WERI-Rb-1 (cell line): ENCODE measurements at regions not wholly inside any gene's neighbourhood (a gene's known extent, or its start where the extent isn't known, plus 50 kb on each side); places are given as distances from the start of the nearest gene placed in this dataset.

Experiments used
- DNase-seq: peaks from one replicate; pipeline ENCODE4 v3.0.0-alpha.2; 2020
- H3K27ac ChIP-seq: fragments of 250-450 bp; sonication (Bioruptor Pico); 2 replicates; pipeline ENCODE4 v1.5.1; 2020; ENCODE audit warnings: mild to moderate bottlenecking, moderate library complexity
- H3K27me3 ChIP-seq: fragments of 250-450 bp; sonication (Bioruptor Pico); 2 replicates; pipeline ENCODE4 v1.5.1; 2021; ENCODE audit warnings: mild to moderate bottlenecking, low read depth, moderate library complexity; ENCODE audit not compliant: insufficient read depth, severe bottlenecking
- H3K36me3 ChIP-seq: fragments of 250-450 bp; sonication (Bioruptor Pico); 2 replicates; pipeline ENCODE4 v1.5.1; 2020; ENCODE audit warnings: mild to moderate bottlenecking, moderate library complexity
- H3K4me3 ChIP-seq: 2 replicates; pipeline ENCODE4 v1.5.1; 2011; ENCODE audit warnings: low read depth, mild to moderate bottlenecking, control low read depth, low read length
- H3K9me3 ChIP-seq: fragments of 250-450 bp; sonication (Bioruptor Pico); 2 replicates; pipeline ENCODE4 v1.5.1; 2021; ENCODE audit warnings: mild to moderate bottlenecking, moderate library complexity; ENCODE audit not compliant: severe bottlenecking
- TF ChIP-seq, protein P1 (sequence below): IDR thresholded peaks from 2 replicates; pipeline ENCODE4 v1.5.1; 2011; ENCODE audit warnings: low read depth, mild to moderate bottlenecking, control low read depth, inconsistent platforms, low read length

DNA sequence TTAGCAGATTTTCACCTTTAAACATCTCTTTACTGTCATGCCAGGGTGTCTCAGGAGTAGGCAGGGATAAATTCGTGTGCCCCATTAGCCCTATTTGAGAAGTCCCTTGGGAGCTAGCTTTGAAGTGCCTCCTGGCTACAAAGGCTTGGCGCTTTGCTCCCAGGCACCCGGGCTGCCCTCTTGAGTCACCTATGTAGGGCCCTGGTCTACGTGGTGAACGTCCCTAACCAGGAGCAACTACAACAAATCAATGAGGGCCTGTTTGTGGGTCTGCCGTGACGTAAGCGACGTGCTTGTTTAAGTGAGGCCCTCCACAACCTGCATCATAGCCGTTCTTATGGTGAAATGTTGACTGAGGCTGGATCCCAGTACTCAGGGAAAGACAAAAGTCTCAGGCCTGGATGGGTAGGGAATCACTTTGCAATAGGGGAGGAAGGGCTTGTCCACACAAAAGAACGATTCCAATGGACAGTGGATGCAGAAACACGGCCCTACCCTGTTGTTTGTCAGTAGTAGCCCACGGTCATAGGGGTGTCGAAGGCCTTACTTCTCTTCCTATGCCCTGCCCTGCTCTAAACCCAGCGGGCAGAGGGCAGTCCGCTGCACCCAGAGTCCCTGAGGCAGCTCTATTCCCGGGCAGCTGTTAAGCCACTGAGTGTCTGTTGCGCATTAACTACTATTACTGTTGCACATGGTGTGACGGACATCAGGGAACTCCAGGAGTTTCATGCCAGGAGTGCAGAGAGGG is 93.9 kb downstream of the INHBB start:
- H3K27me3 ChIP-seq, result no peaks in the 10 kb centered on the region
- TF ChIP-seq, protein P1, sequence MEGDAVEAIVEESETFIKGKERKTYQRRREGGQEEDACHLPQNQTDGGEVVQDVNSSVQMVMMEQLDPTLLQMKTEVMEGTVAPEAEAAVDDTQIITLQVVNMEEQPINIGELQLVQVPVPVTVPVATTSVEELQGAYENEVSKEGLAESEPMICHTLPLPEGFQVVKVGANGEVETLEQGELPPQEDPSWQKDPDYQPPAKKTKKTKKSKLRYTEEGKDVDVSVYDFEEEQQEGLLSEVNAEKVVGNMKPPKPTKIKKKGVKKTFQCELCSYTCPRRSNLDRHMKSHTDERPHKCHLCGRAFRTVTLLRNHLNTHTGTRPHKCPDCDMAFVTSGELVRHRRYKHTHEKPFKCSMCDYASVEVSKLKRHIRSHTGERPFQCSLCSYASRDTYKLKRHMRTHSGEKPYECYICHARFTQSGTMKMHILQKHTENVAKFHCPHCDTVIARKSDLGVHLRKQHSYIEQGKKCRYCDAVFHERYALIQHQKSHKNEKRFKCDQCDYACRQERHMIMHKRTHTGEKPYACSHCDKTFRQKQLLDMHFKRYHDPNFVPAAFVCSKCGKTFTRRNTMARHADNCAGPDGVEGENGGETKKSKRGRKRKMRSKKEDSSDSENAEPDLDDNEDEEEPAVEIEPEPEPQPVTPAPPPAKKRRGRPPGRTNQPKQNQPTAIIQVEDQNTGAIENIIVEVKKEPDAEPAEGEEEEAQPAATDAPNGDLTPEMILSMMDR, result no peak
- H3K9me3 ChIP-seq, result no peaks in the 10 kb centered on the region
- no peaks in the 10 kb centered on the region for H3K36me3 ChIP-seq
- no peak overlapping the region for H3K4me3 ChIP-seq
- DNase-seq, result no peak
- no peak overlapping the region for H3K27ac ChIP-seq

DNA sequence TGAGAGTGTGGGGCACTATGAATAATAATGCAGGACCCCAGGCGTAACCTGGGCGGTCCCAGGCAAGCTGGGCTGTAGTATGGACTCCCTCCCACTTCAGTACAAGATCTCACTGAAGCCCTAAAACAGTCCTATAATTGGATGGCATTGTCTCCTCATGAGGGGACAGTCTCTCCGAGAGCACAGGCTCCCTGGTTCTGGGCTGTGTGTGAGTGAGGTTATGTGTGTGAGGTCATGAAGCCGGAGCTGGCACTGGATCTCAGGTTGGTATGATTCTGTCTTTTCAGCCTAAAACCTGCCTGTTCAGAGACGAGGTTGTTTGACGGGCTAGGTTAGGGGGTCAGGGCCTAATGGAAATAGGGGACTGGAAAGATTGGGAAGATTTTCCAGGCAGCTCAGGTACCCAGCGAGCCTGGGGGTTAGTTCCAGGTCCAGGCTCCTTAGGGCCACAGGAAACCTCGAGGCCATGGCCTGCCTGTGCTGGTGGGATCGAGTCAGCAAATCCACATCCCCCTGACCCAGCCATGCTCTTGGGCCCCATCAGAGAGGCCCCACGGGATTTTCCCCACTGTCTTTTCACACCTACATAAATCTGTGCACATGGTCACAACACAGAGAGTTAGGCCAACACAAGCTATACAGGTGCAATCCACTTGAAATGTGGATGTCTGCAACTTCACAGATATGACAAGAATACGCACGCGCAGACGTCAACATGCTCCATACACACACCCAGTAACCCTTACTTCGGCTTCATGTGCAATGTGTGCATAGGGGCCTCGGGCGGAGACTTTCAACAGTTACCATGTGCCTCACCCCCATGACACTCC is 94.8 kb downstream of the INHBB start:
- no peaks in the 10 kb centered on the region for H3K36me3 ChIP-seq
- TF ChIP-seq, protein P1, result no peak
- H3K27me3 ChIP-seq, result no peaks in the 10 kb centered on the region
- no peak overlapping the region for H3K27ac ChIP-seq
- DNase-seq, result no peak
- no peak overlapping the region for H3K4me3 ChIP-seq
- no peaks in the 10 kb centered on the region for H3K9me3 ChIP-seq

DNA sequence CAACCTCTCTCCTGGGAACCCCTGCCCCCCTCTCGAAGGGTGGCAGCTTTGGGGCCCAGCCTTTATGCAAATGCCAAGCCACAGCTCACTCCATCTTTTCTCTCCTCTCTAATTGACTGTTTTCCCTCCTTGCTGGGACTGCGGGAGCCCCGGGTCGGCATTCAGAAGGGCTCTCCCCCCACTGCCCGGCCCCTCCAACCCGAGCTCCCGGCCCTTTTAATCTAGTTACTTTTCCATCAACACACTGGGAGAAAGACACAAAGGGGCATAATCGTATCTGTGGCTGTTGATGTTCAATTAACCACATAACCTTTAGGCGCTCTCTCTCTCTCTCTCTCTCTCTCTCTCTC is 95.4 kb downstream of the INHBB start:
- no peak for DNase-seq
- no peaks in the 10 kb centered on the region for H3K9me3 ChIP-seq
- H3K27me3 ChIP-seq, result no peaks in the 10 kb centered on the region
- H3K4me3 ChIP-seq, result no peak overlapping the region
- TF ChIP-seq, protein P1, result no peak
- H3K36me3 ChIP-seq, result no peaks in the 10 kb centered on the region
- H3K27ac ChIP-seq, result no peak overlapping the region

DNA sequence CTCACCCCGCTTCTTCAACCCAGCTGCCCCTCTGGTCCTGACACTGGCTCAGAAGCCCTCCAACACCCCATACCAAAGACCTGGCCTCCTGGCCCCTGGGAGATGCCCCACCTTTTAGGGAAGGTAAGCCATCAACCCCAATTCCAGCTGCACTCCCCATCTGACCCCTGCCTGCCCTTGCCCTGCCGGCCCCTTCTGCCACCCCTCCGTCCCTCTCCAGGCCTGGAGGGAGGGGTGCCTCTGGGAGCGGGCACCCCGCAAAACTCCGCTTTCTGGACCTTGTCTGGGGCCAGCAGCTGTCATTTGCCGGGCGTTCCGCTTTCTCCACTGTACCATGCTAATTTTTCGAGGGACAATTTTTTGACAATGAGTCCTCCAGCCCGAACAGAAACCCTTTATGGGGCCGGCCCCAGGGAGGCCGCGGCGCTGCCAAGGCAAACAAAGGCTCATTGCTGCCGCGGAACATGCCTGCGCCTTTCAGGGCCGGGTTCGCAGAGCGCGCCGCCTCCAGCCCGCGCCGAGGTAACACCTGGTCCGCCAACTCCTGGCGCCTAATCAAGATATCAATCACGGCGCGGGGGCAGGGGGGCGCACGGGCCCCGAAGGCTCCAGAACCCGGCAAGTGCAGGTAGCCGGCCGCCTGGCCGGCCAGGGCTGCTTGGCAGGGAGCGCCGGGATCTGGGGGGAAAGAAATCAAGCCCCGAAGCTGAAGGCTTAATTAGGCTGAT is 96.0 kb downstream of the INHBB start:
- TF ChIP-seq, protein P1, result no peak
- Histone ChIP-seq H3K4me3 (no peak overlapping the region), H3K9me3 (no peaks in the 10 kb centered on the region), H3K27me3 (no peaks in the 10 kb centered on the region), H3K36me3 (no peaks in the 10 kb centered on the region), H3K27ac (no peak overlapping the region)
- DNase-seq, result no peak

DNA sequence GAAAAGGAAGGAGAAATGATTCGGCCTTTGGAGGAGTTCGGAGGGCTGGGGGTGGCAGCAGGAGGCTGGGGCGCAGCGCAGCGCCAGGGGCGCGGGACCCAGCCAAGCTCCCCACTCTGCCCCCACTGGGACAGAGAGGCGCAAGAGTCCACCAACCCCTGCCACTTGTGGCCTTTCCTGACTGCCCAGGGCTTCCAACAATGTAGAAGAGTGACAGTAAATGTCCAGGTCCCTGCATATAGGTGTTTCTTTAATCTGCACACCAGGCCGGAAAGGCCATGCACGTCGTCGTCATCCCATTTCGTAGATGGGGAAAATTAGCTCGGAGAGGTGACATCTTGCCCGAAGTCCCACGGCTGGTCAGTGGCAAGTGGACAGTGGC is 96.6 kb downstream of the INHBB start:
- DNase-seq, result no peak
- Histone ChIP-seq H3K9me3 (no peaks in the 10 kb centered on the region), H3K27me3 (no peaks in the 10 kb centered on the region), H3K27ac (no peak overlapping the region), H3K4me3 (no peak overlapping the region), H3K36me3 (no peaks in the 10 kb centered on the region)
- TF ChIP-seq, protein P1, result no peak
